HEK293 (cell line): ENCODE measurements at regions not wholly inside any gene's neighbourhood (a gene's known extent, or its start where the extent isn't known, plus 50 kb on each side); places are given as distances from the start of the nearest gene placed in this dataset.

Experiments used
- CTCF ChIA-PET: fragments of 350-600 bp; formaldehyde crosslinking; extraction: SDS; loops from one replicate; lab custom pipeline; 2021; ENCODE audit warnings: antibody characterized with exemption; lab: Yijun Ruan, JAX
- POLR2A ChIA-PET: fragments of 300-600 bp; formaldehyde crosslinking; extraction: SDS; loops from one replicate; lab custom pipeline; 2020; ENCODE audit warnings: antibody characterized with exemption, inconsistent platforms; lab: Yijun Ruan, JAX
- H3K27ac ChIP-seq: fragments of 200-500 bp; sonication (Bioruptor generic); 2 replicates; pipeline ENCODE4 v1.5.1; 2014; ENCODE audit warnings: low read depth, low read length, control low read depth, inconsistent platforms; ENCODE audit errors: extremely low read depth
- H3K36me3 ChIP-seq, 2 experiments: fragments of 200-500 bp in 1 of 2; sonication (Bioruptor generic) in 1 of 2; 1 replicate in 1 of 2; 2 replicates in 1 of 2; pipeline ENCODE4 v1.5.1; 2014 to 2017; ENCODE audit warnings: inconsistent platforms in 2 of 2, low read length in 2 of 2; ENCODE audit not compliant: control insufficient read depth in 2 of 2, insufficient read depth in 1 of 2
- H3K4me1 ChIP-seq: fragments of 200-500 bp; sonication (Bioruptor generic); 2 replicates; pipeline ENCODE4 v1.5.1; 2014; ENCODE audit warnings: mild to moderate bottlenecking, low read length, inconsistent platforms; ENCODE audit not compliant: control insufficient read depth, insufficient read depth
- H3K4me3 ChIP-seq: 2 replicates; pipeline ENCODE4 v1.5.1; 2011; ENCODE audit warnings: low read depth, mild to moderate bottlenecking, control low read depth, low read length, moderate library complexity
- H3K9me3 ChIP-seq: fragments of 200-500 bp; sonication (Bioruptor generic); 2 replicates; pipeline ENCODE4 v1.5.1; 2014; ENCODE audit warnings: low read depth, low read length, inconsistent platforms; ENCODE audit not compliant: control insufficient read depth, insufficient read depth
- AEBP2 ChIP-seq: fragments of 450-650 bp; formaldehyde crosslinking; IDR thresholded peaks from 2 replicates; pipeline ENCODE4 v1.5.1; 2016; ENCODE audit warnings: missing biosample characterization, missing genetic modification characterization, borderline replicate concordance
- HIC1 ChIP-seq: fragments of 450-650 bp; formaldehyde crosslinking; IDR thresholded peaks from 2 replicates; pipeline ENCODE4 v1.5.1; 2016; ENCODE audit warnings: missing biosample characterization, missing genetic modification characterization
- HOXC10 ChIP-seq: sonication (generic); formaldehyde crosslinking; IDR thresholded peaks from 2 replicates; pipeline ENCODE4 v1.8.1; 2023; ENCODE audit warnings: mild to moderate bottlenecking, missing genetic modification reagents
- KLF9 ChIP-seq: fragments of 450-650 bp; formaldehyde crosslinking; IDR thresholded peaks from 2 replicates; pipeline ENCODE4 v1.5.1; 2016; ENCODE audit warnings: missing biosample characterization, missing genetic modification characterization, low read depth
- PATZ1 ChIP-seq: fragments of 450-650 bp; formaldehyde crosslinking; IDR thresholded peaks from 2 replicates; pipeline ENCODE4 v1.5.1; 2016; ENCODE audit warnings: missing biosample characterization, missing genetic modification characterization
- PRDM4 ChIP-seq: fragments of 450-650 bp; formaldehyde crosslinking; IDR thresholded peaks from 2 replicates; pipeline ENCODE4 v1.5.1; 2017; ENCODE audit warnings: missing biosample characterization, missing genetic modification characterization
- SP2 ChIP-seq: fragments of 450-650 bp; formaldehyde crosslinking; IDR thresholded peaks from 2 replicates; pipeline ENCODE4 v1.5.1; 2016; ENCODE audit warnings: missing biosample characterization, missing genetic modification characterization
- ZBTB10 ChIP-seq: fragments of 450-650 bp; formaldehyde crosslinking; IDR thresholded peaks from 2 replicates; pipeline ENCODE4 v1.5.1; 2016; ENCODE audit warnings: missing biosample characterization, missing genetic modification characterization
- ZNF19 ChIP-seq: fragments of 450-650 bp; formaldehyde crosslinking; IDR thresholded peaks from 2 replicates; pipeline ENCODE4; 2016; ENCODE audit warnings: missing biosample characterization, missing genetic modification characterization, low read depth
- ZNF280C ChIP-seq: fragments of 450-650 bp; formaldehyde crosslinking; IDR thresholded peaks from 2 replicates; pipeline ENCODE4 v1.5.1; 2016; ENCODE audit warnings: missing biosample characterization, missing genetic modification characterization
- ZNF302 ChIP-seq: fragments of 450-650 bp; formaldehyde crosslinking; IDR thresholded peaks from 2 replicates; pipeline ENCODE4 v1.5.1; 2016; ENCODE audit warnings: missing biosample characterization, missing genetic modification characterization, low read depth
- ZNF707 ChIP-seq: fragments of 450-650 bp; formaldehyde crosslinking; IDR thresholded peaks from 2 replicates; pipeline ENCODE4 v1.5.1; 2016; ENCODE audit warnings: missing biosample characterization, missing genetic modification characterization

GRCh38 chr21:16176570-16176969 is 446.8 kb downstream of the USP25 start (continued):
- no peak for TF ChIP-seq ZBTB10 (tag by site-specific recombination)
- no peak for TF ChIP-seq ZNF19 (tag by site-specific recombination)
- TF ChIP-seq KLF9 (tag by site-specific recombination): no peak
- TF ChIP-seq HIC1: no peak
- no peak for TF ChIP-seq PATZ1
- TF ChIP-seq HOXC10 (CRISPR knock-in tag): no peak
- TF ChIP-seq, all 188 proteins: peak for 0

GRCh38 chr21:16177532-16177931 is 447.8 kb downstream of the USP25 start:
- CTCF ChIA-PET: interaction anchor here (0.7 kb wide), 1 partner anchor 247 kb away, joined by 3 read pairs; no protein-coding TSS in a partner anchor
- Histone ChIP-seq H3K4me3 (no peak overlapping the region), H3K4me1 (peaks cover 19% of the 10 kb centered on the region), H3K36me3 (no peaks in the 10 kb centered on the region), H3K9me3 (no peaks in the 10 kb centered on the region), H3K27ac (no peak overlapping the region)
- TF ChIP-seq AEBP2 (tag by site-specific recombination) (no peak), ZNF280C (tag by site-specific recombination) (no peak), PRDM4 (tag by site-specific recombination) (no peak), ZNF302 (tag by site-specific recombination) (no peak), ZNF707 (tag by site-specific recombination) (no peak), SP2 (no peak)
- POLR2A ChIA-PET: no interaction called here
